ENCODE measurements at regions not wholly inside any gene's neighbourhood (a gene's known extent, or its start where the extent isn't known, plus 50 kb on each side); places are given as distances from the start of the nearest gene placed in this dataset.

DNA sequence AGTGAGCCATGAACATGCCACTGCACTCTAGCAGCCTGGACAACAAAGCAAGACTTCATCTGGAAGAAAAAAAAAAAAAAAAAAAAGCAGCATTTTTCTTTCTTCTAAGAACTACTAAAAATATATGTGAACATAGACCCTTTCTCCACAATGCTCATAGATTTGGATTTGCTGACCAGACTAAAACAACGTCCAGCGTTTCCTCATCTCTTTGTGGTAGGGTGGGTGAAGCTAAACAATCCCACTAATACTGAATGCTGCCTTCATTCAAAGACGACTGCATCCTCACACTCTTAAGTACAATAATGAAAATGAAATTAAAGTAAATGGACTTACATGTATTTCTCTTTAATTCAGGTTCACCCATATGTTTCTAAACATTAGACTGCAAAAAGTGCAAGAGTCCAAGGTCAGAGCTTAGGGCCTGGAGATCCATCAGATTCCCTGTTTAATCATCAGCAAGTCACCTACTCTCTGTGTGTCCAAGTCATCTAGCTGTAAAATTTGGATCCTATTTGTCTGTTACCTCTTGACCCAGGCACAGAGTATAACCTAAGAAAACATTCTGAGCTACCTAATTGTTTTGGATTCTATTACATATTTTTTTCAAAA is 99.4 kb upstream of the NHSL1 start:
- TF ChIP-seq, protein P1, sequence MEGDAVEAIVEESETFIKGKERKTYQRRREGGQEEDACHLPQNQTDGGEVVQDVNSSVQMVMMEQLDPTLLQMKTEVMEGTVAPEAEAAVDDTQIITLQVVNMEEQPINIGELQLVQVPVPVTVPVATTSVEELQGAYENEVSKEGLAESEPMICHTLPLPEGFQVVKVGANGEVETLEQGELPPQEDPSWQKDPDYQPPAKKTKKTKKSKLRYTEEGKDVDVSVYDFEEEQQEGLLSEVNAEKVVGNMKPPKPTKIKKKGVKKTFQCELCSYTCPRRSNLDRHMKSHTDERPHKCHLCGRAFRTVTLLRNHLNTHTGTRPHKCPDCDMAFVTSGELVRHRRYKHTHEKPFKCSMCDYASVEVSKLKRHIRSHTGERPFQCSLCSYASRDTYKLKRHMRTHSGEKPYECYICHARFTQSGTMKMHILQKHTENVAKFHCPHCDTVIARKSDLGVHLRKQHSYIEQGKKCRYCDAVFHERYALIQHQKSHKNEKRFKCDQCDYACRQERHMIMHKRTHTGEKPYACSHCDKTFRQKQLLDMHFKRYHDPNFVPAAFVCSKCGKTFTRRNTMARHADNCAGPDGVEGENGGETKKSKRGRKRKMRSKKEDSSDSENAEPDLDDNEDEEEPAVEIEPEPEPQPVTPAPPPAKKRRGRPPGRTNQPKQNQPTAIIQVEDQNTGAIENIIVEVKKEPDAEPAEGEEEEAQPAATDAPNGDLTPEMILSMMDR (IDR thresholded peaks at IDR 0.05 in 2 of 3, conservative IDR thresholded peaks at IDR 0.05 in 1 of 3; ENCODE audit: borderline replicate concordance in 1 of 3, insufficient read depth in 1 of 3, low read depth in 2 of 3, low read length in 2 of 3) = no peak
- TF ChIP-seq, protein P2, sequence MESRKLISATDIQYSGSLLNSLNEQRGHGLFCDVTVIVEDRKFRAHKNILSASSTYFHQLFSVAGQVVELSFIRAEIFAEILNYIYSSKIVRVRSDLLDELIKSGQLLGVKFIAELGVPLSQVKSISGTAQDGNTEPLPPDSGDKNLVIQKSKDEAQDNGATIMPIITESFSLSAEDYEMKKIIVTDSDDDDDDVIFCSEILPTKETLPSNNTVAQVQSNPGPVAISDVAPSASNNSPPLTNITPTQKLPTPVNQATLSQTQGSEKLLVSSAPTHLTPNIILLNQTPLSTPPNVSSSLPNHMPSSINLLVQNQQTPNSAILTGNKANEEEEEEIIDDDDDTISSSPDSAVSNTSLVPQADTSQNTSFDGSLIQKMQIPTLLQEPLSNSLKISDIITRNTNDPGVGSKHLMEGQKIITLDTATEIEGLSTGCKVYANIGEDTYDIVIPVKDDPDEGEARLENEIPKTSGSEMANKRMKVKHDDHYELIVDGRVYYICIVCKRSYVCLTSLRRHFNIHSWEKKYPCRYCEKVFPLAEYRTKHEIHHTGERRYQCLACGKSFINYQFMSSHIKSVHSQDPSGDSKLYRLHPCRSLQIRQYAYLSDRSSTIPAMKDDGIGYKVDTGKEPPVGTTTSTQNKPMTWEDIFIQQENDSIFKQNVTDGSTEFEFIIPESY (IDR thresholded peaks at IDR 0.05; ENCODE audit: extremely low read depth, insufficient replicate concordance, low read length) = no peak
- no peak for TF ChIP-seq EZH2phosphoT487 (IDR thresholded peaks at IDR 0.05; ENCODE audit: borderline replicate concordance)
- no peak for TF ChIP-seq EZH2 (IDR thresholded peaks at IDR 0.05)
- no peak for TF ChIP-seq YY1 (IDR thresholded peaks at IDR 0.05; ENCODE audit: extremely low read depth, insufficient replicate concordance, low read depth, low read length)
- no peak for TF ChIP-seq POLR2A (IDR thresholded peaks at IDR 0.05; ENCODE audit: borderline replicate concordance, extremely low read depth, insufficient read depth, insufficient read length)
- TF ChIP-seq POLR2AphosphoS5 (IDR thresholded peaks at IDR 0.05; ENCODE audit: low read depth, low read length) = no peak
- TF ChIP-seq MAX (IDR thresholded peaks at IDR 0.05) = no peak
- TF ChIP-seq CEBPB (IDR thresholded peaks at IDR 0.05; ENCODE audit: low read depth) = no peak
- no peak for TF ChIP-seq SIN3A (IDR thresholded peaks at IDR 0.05; ENCODE audit: low read depth)
- no peak for TF ChIP-seq FOSL1 (IDR thresholded peaks at IDR 0.05; ENCODE audit: low read depth)
- no peak for TF ChIP-seq RAD21 (IDR thresholded peaks at IDR 0.05; ENCODE audit: low read depth)
